ENCODE measurements at regions not wholly inside any gene's neighbourhood (a gene's known extent, or its start where the extent isn't known, plus 50 kb on each side); places are given as distances from the start of the nearest gene placed in this dataset.
A peak's percentile ranks its signal among the peaks of the same experiment; 100 is the strongest.
"Not testable (repeated sequence)": the region's sequence is repeated elsewhere in the genome, so short reads cannot be mapped to it uniquely, and the experiment has no call there.

DNA sequence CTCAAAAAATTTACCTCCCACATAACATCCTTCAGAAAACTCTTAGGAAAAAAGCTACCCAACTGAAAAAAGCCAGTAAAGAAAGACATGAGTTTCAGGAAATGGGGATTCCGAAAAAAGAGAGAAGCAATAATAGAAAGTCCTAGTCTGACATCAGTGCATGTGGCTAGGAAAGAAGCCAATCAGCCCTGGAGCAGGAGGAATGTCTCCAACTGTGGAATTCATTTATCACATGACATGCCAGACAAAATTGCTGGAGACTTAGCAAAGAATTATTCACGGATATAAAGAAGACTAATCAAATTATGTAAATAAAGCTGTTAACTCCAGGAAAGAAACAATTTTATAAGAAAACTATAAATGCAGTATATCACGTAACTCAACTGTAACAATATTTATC is 258.9 kb upstream of the RARB start:
- no peak for DNase-seq

DNA sequence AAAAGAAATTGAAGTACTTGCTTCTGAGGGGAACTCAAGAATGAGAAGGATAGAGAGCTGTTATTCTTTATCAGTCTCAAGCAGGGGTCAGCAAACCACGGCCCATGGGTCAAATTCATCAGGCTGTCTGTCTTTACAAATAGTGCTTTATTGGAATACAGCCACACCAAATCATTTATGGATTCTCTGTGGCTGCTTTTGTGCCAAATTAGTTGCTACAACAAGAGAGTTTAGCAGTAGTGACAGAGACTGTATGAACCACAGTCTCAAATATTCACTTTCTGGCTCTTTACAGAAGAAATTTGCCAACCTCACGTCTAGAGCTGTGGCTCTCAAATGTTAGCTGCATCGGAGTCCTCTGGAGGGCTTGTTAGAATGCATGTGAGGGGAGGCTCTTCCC is 258.0 kb upstream of the RARB start:
- no peak for DNase-seq

DNA sequence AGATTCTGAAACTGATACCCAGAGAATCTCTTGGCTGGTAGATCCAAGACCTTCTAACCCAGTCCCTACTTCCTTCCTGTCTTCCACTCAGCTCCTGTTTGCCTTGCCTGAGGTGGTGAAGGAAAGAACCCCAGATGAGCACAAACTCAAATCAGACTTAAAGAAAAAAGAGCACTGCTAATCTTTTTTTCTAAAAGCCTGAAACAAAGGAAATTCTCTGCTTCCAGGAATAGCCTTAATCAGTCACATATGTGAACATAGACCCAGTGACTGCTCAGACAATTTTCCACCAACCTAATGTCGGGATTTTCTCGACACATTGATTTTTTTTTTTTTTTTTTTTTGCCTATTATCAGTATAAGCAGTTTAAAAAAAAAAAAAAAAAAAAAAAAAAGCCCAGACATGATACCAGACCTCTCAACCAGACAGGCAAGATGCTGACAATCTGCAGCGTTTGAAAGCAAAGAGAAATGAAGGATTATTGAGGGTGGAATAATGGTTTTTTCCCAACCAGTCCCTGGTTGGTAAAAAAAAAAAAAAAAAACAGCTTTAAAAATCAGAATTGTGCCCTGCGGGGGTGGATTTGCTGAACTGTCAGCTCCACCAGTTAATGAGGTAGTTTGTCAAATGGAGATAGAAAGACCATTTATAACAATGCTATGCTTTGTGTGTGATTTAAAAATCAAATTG is 256.8 kb upstream of the RARB start:
- DNase-seq = no peak

DNA sequence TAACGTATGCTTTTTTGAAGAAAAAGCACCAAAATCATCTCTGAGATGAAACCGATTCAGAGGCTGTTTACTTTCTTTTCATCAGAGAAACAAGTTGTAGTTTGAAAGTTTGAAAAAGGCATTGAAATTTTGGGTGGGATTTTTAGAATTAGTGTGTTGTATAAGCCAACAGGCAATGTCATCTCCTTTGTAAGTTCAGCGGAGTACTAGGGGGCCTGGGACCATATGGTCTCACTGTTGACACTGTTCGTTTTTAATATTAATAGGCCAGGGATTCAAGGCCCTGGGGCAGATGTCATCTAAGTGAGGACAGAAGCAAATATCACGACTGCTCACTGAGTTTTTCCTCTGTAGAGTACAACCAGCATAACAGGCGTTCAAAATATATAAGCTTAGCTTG is 256.2 kb upstream of the RARB start:
- no peak for DNase-seq

DNA sequence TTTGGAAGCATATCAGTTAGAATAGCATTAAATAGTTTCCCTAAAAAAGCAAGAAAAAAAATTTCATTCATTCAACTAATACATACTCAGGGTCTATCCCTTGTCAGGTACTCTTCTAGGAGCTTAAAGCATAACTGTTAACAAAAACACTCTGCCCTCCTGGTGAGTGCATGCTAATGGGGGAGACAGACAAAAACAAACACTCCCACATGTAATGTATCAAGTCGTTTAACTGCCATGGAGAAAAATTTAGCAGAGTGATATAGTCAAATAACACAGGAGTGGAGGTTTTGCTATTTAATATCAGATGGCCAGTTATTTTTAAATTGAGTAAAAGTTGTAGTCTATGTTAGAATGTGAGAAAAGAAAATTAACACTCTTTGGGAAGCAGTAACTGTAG is 254.5 kb upstream of the RARB start:
- no peak for DNase-seq

DNA sequence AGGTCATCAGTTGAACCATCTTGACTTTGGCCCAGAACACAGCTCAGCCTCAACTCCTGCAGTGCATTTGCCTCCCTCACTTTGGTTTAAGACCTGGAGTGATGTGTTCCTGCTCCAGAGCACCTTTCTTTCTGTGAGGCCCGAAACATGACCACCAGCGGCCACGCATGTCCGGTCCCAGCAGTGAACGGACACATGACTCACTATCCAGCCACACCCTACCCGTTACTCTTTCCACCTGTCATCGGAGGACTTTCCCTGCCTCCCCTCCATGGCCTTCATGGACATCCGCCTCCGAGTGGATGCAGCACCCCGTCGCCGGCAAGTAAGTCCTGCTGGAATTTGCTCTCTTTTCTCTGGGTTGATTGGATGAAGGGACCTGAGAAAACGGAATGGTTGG is 253.8 kb upstream of the RARB start:
- no peak for DNase-seq

DNA sequence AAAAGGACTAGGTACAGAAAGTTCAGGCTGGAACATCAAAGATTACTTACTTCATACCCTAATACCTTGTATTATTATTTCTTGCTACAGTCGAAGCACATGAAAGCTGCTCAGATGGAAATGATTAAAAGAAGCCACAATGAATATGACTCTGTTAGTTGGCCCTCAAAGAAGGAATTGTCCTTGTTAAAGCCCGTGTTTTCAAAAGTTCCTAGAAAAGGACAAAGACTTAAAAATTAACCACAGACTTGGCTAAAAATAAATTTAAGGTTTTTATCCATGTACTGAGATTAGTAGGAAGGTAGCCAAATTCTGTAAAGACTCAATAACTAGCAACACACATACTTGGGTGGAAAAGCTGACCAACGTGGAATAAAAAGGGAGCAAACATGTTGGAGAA is 251.0 kb upstream of the RARB start:
- no peak for DNase-seq

DNA sequence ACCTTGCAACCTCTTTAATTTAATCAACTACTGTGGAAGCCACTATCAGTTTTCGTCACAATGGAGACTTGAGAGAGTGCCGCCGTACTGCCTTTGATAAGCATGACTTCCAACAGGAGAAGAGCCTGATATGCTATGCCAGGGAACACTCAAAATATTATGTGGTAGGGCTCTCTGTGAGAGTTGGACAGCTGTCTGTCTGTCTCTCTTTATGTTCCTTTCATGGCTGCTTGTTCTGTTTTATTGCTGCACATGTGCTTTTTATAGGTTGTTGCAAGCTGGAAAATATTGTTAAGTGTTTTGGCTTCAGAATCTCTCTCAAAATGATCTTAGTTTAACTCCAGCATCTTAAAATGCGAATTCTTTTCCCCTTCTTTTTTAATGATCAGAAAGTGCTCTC is 249.4 kb upstream of the RARB start:
- DNase-seq = no peak

DNA sequence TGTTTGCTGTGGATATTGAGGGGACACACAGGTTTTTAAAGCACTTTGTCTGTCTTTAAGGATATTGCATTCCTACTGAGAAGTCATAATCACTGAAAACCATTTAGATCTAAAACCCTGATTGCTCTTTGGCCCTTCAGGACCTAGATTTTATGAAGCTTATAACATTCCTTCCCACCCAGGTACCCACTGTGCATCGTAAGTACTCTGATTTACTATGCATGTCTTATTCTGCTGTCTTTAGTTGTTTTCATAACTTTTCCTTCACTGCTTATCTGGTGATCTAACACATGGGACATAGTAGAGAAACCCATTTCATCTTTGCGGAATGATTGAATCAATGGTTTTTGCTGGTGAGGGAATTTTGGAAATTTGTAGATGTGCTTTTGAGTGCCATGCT is 247.0 kb upstream of the RARB start:
- no peak for DNase-seq

DNA sequence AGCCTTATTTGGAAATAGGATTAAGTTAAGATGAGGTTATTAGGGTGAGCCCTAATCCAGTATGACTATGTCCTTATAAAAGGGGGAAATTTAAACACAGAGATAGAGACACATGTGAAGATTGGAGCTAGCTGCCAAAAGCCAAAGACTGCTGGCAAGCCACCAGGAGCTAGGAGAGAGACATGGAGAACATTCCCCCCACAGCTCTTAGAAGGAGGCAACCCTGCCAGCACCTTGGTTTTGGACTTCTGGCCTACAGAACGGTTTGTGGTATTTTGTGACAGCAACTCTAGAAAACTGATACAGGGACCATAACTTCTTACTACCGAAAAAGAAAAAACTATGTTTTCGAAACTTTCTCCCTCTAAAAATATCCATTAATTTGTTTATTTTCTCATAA is 245.3 kb upstream of the RARB start:
- no peak for DNase-seq

DNA sequence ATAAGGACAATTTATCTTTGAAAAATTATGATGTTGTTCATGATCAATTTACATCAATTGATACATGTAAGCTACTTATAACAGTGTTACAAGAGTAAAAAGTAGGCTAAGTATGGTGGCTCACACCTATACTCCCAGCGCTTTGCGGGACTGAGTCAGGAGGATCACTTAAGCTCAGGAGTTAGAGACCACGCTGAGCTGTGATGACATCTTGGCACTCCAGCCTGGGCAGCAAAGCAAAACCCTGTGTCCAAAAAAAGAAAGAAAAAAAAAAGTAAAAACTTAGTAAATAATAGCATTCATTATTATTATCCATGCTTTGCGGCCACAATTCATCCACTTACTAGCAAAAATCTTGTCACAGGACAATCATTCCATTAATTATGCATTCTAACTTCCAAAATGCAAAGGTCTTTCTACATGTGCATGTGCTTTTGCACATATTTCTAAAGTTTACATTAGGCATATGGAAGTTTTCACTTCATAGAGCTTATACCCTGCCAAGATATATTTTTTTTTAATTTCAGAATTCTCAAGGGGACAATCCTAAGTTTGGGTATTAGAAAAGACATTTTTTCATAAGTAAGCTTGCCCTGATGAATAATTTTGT is 243.3 kb upstream of the RARB start:
- DNase-seq = no peak

DNA sequence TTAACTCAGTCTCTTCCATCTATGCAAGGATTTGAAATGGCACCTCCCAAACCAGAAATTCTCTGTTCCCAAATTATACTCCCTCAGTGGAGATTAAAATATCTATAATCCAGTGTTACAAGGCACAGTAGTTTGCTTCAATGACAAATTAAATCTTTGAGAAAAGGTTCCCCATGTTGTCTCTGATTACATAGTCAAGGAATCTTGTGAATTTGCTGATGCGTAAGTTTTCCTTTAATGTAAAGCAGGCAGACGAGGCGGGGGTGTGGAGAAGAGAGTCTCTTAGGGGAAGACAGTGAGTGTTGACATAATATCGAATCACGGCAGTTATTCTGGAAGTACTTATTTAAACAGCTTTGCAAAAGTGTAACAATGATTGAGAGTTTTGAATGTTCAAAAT is 236.4 kb upstream of the RARB start:
- DNase-seq = no peak

DNA sequence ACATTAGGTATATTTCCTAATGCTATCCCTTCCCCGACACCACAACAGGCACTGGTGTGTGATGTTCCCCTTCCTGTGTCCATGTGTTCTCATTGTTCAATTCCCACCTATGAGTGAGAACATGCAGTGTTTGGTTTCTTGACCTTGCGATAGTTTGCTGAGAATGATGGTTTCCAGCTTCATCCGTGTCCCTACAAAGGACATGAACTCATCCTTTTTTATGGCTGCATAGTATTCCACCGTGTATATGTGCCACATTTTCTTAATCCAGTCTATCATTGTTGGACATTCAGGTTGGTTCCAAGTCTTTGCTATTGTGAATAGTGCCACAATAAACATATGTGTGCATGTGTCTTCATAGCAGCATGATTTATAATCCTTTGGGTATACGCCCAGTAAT is 228.5 kb upstream of the RARB start:
- DNase-seq = not testable (repeated sequence)

DNA sequence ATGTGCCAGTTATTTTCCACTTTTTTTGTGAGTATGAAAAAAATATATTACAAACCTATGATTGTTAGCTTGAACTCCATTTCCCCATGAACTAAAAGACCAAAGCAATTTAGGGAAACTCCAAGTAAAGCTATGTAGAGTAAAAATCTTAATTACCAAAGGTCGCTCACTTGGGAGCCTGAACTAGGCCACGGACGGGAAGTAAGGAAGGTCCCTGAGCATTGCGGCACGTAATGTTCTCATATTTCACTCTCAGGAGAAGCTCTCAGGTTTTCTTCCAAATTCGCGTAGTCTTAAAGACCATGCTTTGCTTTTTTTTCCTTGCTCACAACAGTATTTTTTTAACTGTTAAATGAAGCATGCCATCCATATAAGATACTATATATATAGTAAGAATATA is 215.3 kb upstream of the RARB start:
- no peak for DNase-seq

DNA sequence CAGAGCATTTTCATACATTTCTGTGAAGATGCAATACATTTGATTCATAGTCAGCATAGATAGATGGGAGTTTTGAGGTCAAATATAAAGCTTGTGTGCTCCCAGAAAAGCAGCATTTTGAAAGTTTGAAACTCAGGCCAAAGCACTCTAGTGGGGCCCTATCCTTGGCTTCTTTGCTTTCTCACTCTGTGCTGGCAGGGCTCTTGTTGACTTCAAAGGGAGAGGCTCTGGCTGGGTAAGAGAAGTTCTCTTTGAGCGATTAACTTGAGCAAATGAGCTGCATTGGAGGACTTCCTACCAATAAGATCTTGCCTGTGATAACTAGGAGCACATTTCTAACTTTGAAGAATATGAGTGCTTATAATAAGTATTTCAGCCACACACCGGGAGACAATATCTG is 214.0 kb upstream of the RARB start:
- no peak for DNase-seq

DNA sequence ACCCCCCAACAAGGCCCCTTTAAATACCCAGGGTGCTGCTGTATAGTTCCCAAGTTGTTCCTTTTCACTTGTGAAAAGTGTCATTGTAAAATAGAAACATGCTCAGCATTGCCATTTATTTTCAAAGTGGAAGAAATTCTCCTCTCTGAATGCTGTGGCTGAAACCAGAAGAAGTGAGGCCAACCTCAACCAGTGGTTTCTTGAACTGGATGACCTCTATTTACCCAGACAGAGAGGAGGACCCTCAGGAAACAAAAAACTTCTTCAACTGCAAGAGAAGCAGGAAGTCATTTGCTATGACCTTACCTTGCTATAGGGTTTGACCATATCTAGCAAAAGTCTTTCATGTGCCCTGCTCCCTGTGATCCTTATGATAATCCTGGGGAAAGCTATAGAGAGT is 209.7 kb upstream of the RARB start:
- no peak for DNase-seq

DNA sequence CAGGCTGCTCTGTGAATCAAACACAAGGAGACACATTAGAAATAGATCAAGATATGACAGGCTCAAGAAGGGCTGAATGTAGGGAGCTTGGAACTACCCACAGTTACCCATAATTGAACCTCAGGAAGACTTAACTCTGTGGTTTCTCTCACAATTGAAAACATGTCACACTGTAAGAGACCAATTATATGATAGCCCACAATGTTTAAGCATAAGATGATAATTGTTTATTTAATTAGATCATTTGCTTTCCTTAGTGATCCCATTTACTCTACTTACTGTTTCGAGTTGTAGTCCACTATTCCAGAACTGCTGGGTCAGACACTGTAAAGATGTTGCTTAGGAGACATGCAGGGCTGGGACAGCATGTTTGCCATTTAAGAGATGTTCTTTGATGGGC is 201.3 kb upstream of the RARB start:
- DNase-seq = no peak

DNA sequence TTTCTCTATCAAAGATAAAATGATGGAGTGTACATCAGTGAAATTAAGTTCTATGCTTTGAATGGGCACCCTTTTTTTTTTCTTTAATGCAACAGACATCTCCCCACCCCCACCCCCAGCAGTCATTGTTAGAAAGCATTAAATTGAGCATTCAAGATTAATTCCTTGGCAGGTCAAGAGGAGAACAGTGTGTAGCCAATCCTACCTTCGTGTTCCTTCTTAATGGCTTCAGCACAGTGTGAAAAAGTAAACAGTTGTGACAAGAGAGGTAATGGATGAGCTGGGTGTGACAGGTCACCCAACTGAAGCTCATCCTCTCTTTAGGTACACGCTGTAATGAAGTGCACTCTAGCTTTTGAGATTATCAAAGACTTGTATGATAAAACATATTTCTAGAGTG is 198.5 kb upstream of the RARB start:
- DNase-seq = no peak

DNA sequence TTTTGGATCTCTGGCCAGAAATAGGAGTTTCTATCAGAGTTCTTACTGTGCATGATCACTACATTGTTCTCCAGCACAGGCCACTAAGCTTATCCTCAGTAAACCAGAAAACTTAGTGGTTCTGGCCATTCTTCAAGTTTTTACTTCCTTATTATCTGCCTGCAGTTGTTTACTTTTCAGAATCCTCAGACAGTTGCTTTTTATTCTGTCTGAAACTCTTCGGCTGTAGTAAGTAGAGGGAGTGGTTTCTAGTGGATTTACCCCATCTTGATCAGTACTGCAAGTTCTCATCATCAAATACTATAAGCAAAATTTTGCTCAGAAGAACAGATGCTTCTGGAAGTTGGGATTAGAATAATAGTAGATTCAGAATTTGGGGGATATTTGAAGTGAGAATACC is 193.0 kb upstream of the RARB start:
- DNase-seq = no peak

DNA sequence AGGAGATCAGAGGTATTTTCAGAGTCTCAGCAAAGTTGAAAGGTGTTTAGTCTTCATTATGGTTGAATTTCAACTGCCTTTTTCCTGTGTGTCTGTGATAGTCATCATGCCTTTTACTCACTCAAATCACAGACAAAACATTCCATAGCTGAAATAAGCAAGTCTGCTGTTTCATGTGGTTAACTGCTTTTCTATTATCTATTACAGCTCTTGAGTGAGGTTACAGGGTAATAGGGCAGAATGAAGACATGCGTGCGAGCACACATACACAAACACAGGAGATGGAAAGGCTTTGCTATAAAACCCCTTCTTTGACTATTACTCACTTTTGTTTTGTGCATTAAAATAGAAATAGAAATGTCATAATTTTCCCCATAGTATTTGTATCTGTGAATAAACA is 192.6 kb upstream of the RARB start:
- DNase-seq = no peak

DNA sequence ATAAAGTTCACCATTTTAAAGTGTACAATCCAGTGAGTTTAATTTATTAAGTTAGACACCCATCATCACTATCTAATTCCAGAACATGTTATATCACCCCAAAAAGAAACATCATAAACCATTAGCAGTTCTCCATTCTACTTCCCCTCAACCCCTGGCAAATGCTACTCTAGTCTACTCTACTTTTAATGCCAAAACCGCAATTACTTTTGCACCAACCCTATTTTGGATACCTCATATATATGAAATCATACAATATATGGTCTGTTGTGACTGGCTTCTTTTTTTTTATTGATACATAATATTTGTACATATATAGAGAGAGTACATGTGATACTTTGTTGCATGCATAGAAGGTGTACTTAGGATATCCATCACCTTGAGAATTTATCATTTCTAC is 190.5 kb upstream of the RARB start:
- no peak for DNase-seq

DNA sequence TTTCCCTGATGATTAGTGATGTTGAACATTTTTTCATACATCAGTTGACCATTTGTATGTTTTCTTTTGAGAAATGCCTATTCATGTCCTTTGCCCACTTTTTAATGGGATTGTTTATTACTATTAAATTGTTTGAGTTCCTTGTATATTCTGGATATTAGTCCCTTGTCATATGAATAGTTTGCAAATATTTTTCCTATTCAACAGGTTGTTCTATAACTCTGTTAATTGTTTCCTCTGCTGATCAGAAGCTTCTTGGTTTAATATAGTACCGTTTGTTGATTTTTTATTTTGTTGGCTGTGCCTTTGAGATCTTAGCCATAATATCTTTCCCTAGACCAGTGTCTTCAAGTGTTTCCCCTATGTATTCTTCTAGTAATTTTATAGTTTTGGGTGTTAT is 189.0 kb upstream of the RARB start:
- no peak for DNase-seq

DNA sequence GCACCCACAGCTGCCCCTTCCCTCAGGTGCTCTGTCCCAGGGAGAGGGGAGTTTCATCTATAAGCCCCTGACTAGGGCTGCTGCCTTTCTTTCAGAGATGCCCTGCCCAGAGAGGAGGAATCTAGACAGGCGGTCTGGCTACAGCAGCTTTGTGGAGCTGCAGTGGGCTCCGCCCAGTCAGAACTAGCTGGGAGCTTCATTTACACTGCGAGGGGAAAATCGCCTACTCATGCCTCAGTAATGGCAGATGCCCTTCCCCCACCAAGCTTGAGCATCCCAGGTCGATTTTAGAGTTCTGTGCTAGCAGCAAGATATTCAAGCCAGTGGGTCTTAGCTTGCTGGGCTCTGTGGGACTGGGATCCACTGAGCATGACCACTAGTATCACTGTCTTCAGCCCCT is 181.2 kb upstream of the RARB start:
- no peak for DNase-seq

DNA sequence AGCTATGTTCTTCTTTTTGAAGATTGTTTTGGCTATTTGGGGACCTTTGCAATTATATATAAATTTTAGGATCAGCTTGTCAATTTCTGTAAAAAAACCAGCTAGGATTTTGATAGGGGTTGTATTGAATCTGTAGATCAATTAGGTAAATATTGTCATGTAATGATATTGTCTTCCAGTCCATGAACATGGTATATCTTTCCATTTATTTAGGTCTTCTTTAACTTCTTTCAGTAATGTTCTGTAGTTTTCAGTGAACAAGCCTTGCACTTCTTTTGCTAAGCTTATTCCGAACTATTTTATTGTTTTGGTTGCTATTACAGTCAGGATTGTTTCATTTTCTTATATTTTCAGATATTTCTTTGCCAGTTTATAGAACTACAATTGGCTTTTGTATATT is 175.8 kb upstream of the RARB start:
- DNase-seq = no peak

DNA sequence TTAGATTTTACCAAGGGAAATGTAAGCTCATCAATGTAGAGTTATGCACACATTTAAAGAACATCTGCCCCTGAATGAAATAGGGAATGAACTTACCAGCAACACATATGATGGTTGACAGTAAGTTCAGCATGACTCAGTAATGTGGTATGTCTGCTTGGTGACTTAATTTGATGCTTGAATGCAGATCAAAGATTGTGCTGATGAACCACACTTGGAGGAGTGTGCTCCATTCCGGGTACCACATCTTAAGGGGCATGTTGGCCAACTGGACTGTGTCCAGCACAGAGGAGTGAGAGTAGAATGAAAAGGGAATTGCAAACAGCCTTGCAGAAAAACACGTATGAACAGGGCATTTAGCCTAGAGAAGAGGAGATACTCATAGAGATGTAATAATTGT is 171.0 kb upstream of the RARB start:
- peak; percentile 37 for DNase-seq

DNA sequence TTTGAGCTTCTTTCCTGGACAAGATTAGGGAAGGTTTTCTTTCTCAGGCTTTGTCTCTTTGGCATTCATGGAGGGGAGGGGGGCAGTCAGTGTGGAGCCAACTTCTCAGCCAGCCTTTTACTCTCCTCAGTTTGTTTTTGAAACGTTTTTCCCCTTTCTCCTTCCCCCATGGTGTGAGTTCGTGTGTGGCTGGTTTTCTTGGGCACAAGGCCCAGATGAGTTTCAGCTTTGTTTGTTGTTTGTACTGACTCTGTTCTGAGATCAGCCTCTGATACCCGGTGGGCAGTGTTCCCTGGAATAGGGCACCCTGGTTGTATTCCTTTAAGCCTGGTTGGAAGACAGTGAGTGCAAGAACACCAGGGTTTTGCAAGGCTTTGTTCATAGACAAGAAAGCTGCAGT is 168.2 kb upstream of the RARB start:
- no peak for DNase-seq
